ENCODE measurements at regions not wholly inside any gene's neighbourhood (a gene's known extent, or its start where the extent isn't known, plus 50 kb on each side); places are given as distances from the start of the nearest gene placed in this dataset.

- TF ChIP-seq EZH2 (IDR thresholded peaks at IDR 0.05; ENCODE audit: borderline replicate concordance, low read length) (no peak), CTCF (IDR thresholded peaks at IDR 0.05; ENCODE audit: low read length) (no peak)
Observed at GRCh38 chr14:49017447-49017846, 568.7 kb downstream of the RPS29 start.
